GM19023 (cell line): ENCODE measurements at regions not wholly inside any gene's neighbourhood (a gene's known extent, or its start where the extent isn't known, plus 50 kb on each side); places are given as distances from the start of the nearest gene placed in this dataset.

Source experiments
- ATAC-seq: cut with Tn5 transposase; IDR thresholded peaks from one replicate; pipeline ENCODE4 v1.9.1; 2021; ENCODE audit warnings: mild to moderate bottlenecking, moderate library complexity; ENCODE audit not compliant: unreplicated experiment

- ATAC-seq: no peak
These were observed 280.1 kb upstream of the SALL3 start for GRCh38 chr18:78699499-78699898.

- ATAC-seq: no peak
These were observed 277.7 kb upstream of the SALL3 start for GRCh38 chr18:78701771-78702396.

- no peak for ATAC-seq
These were observed 276.3 kb upstream of the SALL3 start for GRCh38 chr18:78703291-78703690.

- no peak for ATAC-seq
These were observed 274.6 kb upstream of the SALL3 start for GRCh38 chr18:78704971-78705461.

GRCh38 chr18:78709261-78709809, 270.3 kb upstream of the SALL3 start:
- no peak for ATAC-seq

- ATAC-seq: no peak
These were observed 268.3 kb upstream of the SALL3 start for GRCh38 chr18:78711316-78711715.

GRCh38 chr18:78711971-78712370, 267.6 kb upstream of the SALL3 start:
- no peak for ATAC-seq

- no peak for ATAC-seq
These were observed 266.5 kb upstream of the SALL3 start for GRCh38 chr18:78713069-78713468.

- no peak for ATAC-seq
These were observed 265.9 kb upstream of the SALL3 start for GRCh38 chr18:78713726-78714125.

- ATAC-seq: no peak
These were observed 263.6 kb upstream of the SALL3 start for GRCh38 chr18:78716022-78716421.

GRCh38 chr18:78716581-78716980, 263.0 kb upstream of the SALL3 start:
- ATAC-seq: no peak

GRCh38 chr18:78717051-78717765, 262.4 kb upstream of the SALL3 start:
- ATAC-seq: no peak

GRCh38 chr18:78717766-78718150, 261.9 kb upstream of the SALL3 start:
- no peak for ATAC-seq

GRCh38 chr18:78719821-78720220, 259.8 kb upstream of the SALL3 start:
- no peak for ATAC-seq

GRCh38 chr18:78720456-78721237, 259.0 kb upstream of the SALL3 start:
- ATAC-seq: no peak

GRCh38 chr18:78721238-78721875, 258.3 kb upstream of the SALL3 start:
- ATAC-seq: no peak

- no peak for ATAC-seq
These were observed 257.6 kb upstream of the SALL3 start for GRCh38 chr18:78721981-78722380.

GRCh38 chr18:78722386-78722785, 257.2 kb upstream of the SALL3 start:
- no peak for ATAC-seq

GRCh38 chr18:78722929-78723710, 256.5 kb upstream of the SALL3 start:
- ATAC-seq: no peak

- ATAC-seq: no peak
These were observed 255.3 kb upstream of the SALL3 start for GRCh38 chr18:78724214-78724914.
